ENCODE measurements at regions not wholly inside any gene's neighbourhood (a gene's known extent, or its start where the extent isn't known, plus 50 kb on each side); places are given as distances from the start of the nearest gene placed in this dataset.

- Histone ChIP-seq H3K27me3 (ENCODE audit: control insufficient read depth, insufficient read depth, low read length) (no peaks in the 10 kb centered on the region), H3K4me1 (ENCODE audit: control insufficient read depth in 2 of 3, insufficient read depth in 2 of 3, low read depth in 1 of 3, low read length in 3 of 3) (no peaks in the 10 kb centered on the region), H3K9me3 (ENCODE audit: control insufficient read depth in 2 of 3, insufficient read depth in 1 of 3, low read length in 3 of 3) (no peaks in the 10 kb centered on the region), H3K27ac (ENCODE audit: low read depth in 2 of 2, low read length in 2 of 2) (no peak overlapping the region), H3K4me3 (ENCODE audit: low read length in 3 of 3) (no peak overlapping the region), H3K36me3 (ENCODE audit: control insufficient read depth in 2 of 3, insufficient read depth in 3 of 3, low read length in 3 of 3) (no peaks in the 10 kb centered on the region), H3K9ac (ENCODE audit: low read length in 3 of 3) (no peak overlapping the region)
- no peak for DNase-seq
- TF ChIP-seq CTCF (IDR thresholded peaks at IDR 0.05; ENCODE audit: borderline replicate concordance, extremely low read depth, insufficient read depth), result no peak
- no peak for FAIRE-seq
- intact Hi-C loops (cut with DNase I), result no loop called here
Measured at GRCh38 chr5:154626876-154627557, 128.2 kb upstream of the LARP1 start.

GRCh38 chr5:154625031-154625430, 130.1 kb upstream of the LARP1 start:
- H3K4me1 ChIP-seq (ENCODE audit: control insufficient read depth in 2 of 3, insufficient read depth in 2 of 3, low read depth in 1 of 3, low read length in 3 of 3), result no peaks in the 10 kb centered on the region
- DNase-seq (no peak), FAIRE-seq (no peak)
- no peak overlapping the region for H3K27ac ChIP-seq (ENCODE audit: low read depth in 2 of 2, low read length in 2 of 2)
- H3K27me3 ChIP-seq (ENCODE audit: control insufficient read depth, insufficient read depth, low read length), result no peaks in the 10 kb centered on the region
- no peaks in the 10 kb centered on the region for H3K36me3 ChIP-seq (ENCODE audit: control insufficient read depth in 2 of 3, insufficient read depth in 3 of 3, low read length in 3 of 3)
- no peaks in the 10 kb centered on the region for H3K9me3 ChIP-seq (ENCODE audit: control insufficient read depth in 2 of 3, insufficient read depth in 1 of 3, low read length in 3 of 3)
- intact Hi-C loops (cut with DNase I), result no loop called here
- no peak overlapping the region for H3K9ac ChIP-seq (ENCODE audit: low read length in 3 of 3)
- TF ChIP-seq CTCF (IDR thresholded peaks at IDR 0.05; ENCODE audit: borderline replicate concordance, extremely low read depth, insufficient read depth), result no peak
- H3K4me3 ChIP-seq (ENCODE audit: low read length in 3 of 3), result no peak overlapping the region

GRCh38 chr5:154624341-154624740, 130.8 kb upstream of the LARP1 start:
- DNase-seq, result no peak
- no peaks in the 10 kb centered on the region for H3K27me3 ChIP-seq (ENCODE audit: control insufficient read depth, insufficient read depth, low read length)
- H3K4me1 ChIP-seq (ENCODE audit: control insufficient read depth in 2 of 3, insufficient read depth in 2 of 3, low read depth in 1 of 3, low read length in 3 of 3), result no peaks in the 10 kb centered on the region
- no peak overlapping the region for H3K4me3 ChIP-seq (ENCODE audit: low read length in 3 of 3)
- no peaks in the 10 kb centered on the region for H3K36me3 ChIP-seq (ENCODE audit: control insufficient read depth in 2 of 3, insufficient read depth in 3 of 3, low read length in 3 of 3)
- intact Hi-C loops (cut with DNase I), result no loop called here
- no peak overlapping the region for H3K27ac ChIP-seq (ENCODE audit: low read depth in 2 of 2, low read length in 2 of 2)
- TF ChIP-seq CTCF (IDR thresholded peaks at IDR 0.05; ENCODE audit: borderline replicate concordance, extremely low read depth, insufficient read depth), result no peak
- FAIRE-seq, result no peak
- no peaks in the 10 kb centered on the region for H3K9me3 ChIP-seq (ENCODE audit: control insufficient read depth in 2 of 3, insufficient read depth in 1 of 3, low read length in 3 of 3)
- H3K9ac ChIP-seq (ENCODE audit: low read length in 3 of 3), result no peak overlapping the region

- intact Hi-C loops (cut with DNase I), result no loop called here
- no peaks in the 10 kb centered on the region for H3K9me3 ChIP-seq (ENCODE audit: control insufficient read depth in 2 of 3, insufficient read depth in 1 of 3, low read length in 3 of 3)
- no peak overlapping the region for H3K27ac ChIP-seq (ENCODE audit: low read depth in 2 of 2, low read length in 2 of 2)
- H3K4me3 ChIP-seq (ENCODE audit: low read length in 3 of 3), result no peak overlapping the region
- no peak overlapping the region for H3K9ac ChIP-seq (ENCODE audit: low read length in 3 of 3)
- FAIRE-seq (no peak), DNase-seq (no peak)
- no peak for TF ChIP-seq CTCF (IDR thresholded peaks at IDR 0.05; ENCODE audit: borderline replicate concordance, extremely low read depth, insufficient read depth)
- H3K27me3 ChIP-seq (ENCODE audit: control insufficient read depth, insufficient read depth, low read length), result peaks cover 1% of the 10 kb centered on the region
- no peaks in the 10 kb centered on the region for H3K36me3 ChIP-seq (ENCODE audit: control insufficient read depth in 2 of 3, insufficient read depth in 3 of 3, low read length in 3 of 3)
- H3K4me1 ChIP-seq (ENCODE audit: control insufficient read depth in 2 of 3, insufficient read depth in 2 of 3, low read depth in 1 of 3, low read length in 3 of 3), result no peaks in the 10 kb centered on the region
Measured at GRCh38 chr5:154620411-154620810, 134.8 kb upstream of the LARP1 start.
